Activated CD8-positive, alpha-beta memory T cell treated with anti-CD3 and anti-CD28 coated beads for 1 hour (primary cell): ENCODE measurements at regions not wholly inside any gene's neighbourhood (a gene's known extent, or its start where the extent isn't known, plus 50 kb on each side); places are given as distances from the start of the nearest gene placed in this dataset.
"Not testable (repeated sequence)": the region's sequence is repeated elsewhere in the genome, so short reads cannot be mapped to it uniquely, and the experiment has no call there.

Experiments used
- DNase-seq, 2 donors: peaks; one replicate each; pipeline ENCODE4 v3.0.0-alpha.2; 2020; ENCODE audit warnings: low read depth in 1 of 2; ENCODE audit errors: extremely low read depth in 1 of 2

DNA sequence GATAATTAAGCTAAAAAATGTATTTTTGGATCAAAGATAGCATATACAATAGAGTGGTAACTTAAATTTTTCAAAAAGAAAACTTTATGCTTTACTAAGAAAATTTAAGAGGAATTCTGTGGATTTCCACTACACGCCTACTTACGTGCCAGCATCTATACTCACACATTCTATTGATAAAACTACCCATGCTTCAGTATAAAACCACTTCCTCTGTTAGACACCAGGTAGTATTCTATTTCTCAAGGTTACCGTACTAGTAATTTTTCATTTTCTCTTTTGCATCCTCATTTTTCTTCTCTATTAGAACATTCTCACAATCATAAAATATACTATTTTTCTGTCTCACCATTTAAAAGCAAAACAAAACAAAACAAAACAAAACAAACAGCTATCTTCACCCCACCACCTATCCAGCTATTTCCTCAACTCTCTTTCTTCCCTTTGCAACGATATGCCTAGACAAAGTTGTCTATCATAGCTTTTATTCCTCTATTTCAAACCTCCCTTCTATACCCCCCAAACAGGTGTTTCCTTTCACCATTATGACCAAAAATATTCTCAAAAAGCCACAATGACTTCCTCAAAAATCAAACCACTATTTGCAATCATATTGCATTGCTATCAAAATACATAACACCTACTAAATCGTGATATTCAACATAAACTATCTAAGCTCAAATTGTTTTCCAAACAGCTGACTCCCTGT, 1652.0 kb downstream of the MRPL39 start:
- DNase-seq = no peak

GRCh38 chr21:23952269-23952668, 1655.0 kb downstream of the MRPL39 start:
- no peak for DNase-seq

DNA sequence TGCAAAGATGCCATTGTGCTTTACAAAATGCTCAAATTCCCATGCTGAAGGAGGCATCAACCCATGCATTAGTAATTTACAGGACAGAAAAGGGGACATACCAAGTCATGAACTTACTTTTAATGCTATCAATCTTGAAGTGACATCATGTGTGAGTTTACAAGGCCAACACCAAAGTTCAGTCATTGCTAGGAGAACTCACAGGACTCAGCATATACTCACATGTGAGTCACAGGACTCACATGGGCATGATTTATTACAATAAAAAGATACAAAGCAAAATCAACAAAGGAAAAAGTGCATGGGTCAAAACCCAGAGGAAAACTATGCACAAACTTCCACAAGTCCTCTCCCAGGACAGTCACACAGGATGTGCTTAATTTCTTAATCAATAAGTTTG, 1656.0 kb downstream of the MRPL39 start:
- DNase-seq = no peak

DNA sequence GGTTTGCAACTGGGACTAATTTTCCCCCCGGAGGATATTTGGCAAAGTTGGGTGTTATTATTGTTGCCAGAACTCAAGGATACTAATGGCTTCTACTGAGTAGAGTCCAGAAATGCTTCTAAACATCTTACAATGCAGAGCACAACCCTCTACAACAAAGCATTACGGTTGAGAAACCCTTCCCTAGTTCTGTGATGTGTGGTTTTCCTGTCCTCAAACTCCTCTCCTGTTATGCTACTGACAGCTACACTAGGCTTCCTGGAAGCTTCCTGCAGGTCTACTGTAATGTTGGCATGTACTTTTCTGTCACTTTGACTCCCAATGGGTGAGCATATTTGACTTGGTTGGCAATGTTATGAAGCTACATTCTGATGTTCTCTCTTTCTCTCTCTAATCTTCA, 1656.9 kb downstream of the MRPL39 start:
- DNase-seq = no peak

DNA sequence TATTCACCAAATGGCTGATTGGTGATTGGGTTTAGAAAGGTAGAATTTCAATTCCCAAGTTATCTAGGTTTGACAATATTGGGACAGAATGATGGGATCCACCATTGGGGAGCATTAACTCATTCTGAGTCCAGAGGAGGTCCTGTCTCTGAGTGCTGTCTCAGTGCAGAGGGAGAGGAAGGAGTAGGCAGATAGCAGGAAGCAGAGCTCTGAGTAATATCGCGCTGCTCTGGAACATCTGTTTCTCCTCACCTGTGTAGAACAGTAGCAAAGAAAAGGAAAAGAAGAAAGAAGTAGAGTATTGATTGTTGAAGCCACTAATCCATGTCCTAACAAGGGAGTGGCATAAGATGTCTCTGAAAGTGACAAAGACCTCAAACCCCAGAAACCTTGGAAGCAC, 1657.8 kb downstream of the MRPL39 start:
- DNase-seq = no peak

DNA sequence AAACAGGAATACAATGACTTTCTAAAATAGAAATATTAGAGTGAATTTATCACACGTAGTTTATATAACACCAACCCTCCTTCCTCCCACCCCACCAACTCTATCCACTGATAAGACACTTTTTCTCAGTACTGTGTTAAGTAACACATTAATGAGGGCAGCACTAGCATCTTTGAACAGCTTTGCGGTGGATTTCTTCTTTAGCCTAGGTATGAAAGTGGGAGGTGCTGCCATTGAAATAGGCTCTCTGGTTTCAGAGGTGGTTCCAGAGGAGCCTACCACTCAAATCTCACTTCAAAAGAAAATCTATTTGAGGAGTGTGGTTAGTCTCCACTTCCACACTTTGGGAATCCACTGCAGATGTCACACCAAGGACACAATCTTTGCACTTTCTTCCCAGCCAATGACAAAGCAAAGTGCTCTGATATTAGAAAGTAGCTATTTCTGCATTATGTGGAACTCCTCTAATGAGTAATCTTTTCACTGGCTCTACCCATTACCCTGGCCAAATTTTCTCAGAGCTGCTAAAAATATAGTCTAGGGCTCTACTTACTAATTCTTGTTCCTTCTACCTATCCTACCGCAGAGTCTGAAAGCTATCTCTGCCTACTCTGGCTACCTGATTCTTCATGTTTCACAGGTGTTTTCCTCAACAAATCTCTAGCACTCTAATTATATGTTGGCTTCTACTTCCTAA, 1667.8 kb downstream of the MRPL39 start:
- DNase-seq = no peak

GRCh38 chr21:23936991-23937390, 1670.3 kb downstream of the MRPL39 start:
- DNase-seq = no peak

- DNase-seq = no peak
Measured at GRCh38 chr21:23936224-23936623, 1671.1 kb downstream of the MRPL39 start.

DNA sequence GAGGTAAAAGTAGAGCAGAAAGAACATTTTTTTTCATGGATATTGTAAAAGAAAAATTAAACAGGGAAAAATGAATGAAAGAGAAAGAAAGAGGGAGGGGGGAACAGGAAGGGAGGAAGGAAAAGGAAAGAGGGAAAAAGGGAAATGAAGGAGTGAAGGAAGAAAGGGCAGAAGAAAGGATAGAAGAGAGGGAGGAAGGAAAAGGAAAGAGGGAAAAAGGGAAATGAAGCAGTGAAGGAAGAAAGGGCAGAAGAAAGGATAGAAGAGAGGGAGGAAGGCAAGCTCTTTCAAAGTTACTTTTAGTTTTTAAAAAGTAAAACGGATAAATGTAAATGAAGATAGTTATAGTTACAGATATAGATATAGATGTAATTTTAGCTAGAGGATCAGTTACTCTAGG, 1676.7 kb downstream of the MRPL39 start:
- DNase-seq = no peak

DNA sequence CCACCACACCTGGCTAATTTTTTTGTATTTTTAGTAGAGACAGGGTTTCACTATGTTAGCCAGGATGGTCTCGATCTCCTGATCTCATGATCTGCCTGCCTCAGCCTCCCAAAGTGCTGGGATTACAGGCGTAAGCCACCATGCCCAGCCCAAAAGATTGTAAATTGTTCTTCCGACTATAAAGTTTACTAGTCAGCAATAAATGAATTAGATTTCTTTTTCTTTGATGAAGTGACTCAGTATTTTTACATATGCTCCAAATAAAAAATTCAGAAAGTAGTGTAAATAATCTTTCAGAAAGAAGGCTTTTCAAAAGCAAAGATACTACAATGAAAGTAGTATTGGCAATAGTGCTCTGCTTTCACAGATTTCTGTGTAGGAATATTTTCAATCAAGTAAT, 1680.9 kb downstream of the MRPL39 start:
- not testable (repeated sequence) for DNase-seq

DNA sequence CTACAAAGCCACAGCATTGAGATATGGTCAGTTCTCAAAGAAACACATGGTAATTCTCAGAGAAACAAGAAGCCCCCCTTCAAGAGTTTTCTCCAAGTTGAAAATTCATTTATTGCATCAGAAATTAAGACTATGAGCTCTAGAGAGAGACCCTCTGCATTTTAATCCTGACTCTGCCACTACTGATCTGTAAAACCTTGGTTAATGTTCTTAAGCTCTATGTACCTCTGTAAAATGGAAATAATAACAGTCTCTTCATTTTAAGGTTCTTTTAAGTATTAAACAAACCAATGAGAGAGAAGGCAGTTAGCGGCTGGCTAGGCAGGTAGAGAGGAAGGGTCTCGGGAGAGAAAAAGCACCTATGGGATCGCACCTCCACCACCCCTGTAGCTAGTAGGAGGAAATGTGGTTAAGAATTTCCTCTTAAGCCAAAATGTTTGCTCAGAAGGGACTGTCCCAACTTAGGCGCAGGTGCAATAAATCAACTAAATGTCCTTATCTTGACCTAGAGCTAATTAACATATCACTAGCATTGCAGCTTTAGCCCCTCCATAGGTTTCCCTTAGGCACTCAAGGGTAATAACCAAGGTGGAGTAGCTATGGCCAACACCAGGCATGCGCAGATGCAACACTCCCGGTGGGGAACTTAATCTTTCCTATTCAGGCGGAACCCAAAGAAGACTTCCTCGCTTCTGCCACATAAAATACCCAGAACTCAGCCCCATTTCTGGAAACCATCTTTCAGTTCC, 1685.4 kb downstream of the MRPL39 start:
- no peak for DNase-seq

GRCh38 chr21:23900727-23901126, 1706.6 kb downstream of the MRPL39 start:
- no peak for DNase-seq

DNA sequence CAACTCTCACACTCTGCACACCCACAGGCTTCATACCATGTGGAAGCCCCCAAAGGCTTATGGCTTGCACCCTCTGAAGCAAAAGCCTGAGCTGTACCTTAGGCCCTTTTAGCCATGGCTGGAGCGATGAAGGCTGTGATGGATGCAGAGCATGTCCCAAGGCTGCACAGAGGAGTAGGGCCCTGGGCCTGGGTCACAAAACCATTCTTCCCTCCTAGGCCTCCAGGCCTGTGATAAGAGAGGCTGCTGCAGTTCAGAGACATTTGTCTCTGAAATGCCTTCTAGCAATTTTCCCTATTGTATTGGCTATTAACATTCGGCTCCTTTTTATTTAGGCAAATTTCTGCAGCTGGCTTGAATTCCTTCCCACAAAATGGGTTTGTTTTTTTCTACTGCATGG, 1707.7 kb downstream of the MRPL39 start:
- DNase-seq = no peak

DNA sequence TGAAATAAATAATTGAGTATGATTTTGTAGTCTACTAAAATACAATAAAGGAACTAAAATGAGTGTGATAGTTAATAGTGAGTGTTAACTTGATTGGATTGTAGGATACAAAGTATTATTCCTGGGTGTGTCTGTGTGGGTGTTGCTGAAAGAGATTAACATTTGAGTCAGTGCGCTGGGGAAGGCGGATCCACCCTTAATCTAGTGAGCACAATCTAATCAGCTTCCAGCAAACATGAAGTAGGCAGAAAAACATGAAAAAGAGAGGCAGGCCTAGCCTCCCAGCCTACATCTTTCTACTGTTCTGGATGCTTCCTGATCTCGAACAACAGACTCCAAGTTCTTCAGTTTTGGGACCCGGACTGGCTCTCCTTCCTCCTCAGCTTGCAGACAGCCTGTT, 1716.6 kb downstream of the MRPL39 start:
- DNase-seq = no peak

DNA sequence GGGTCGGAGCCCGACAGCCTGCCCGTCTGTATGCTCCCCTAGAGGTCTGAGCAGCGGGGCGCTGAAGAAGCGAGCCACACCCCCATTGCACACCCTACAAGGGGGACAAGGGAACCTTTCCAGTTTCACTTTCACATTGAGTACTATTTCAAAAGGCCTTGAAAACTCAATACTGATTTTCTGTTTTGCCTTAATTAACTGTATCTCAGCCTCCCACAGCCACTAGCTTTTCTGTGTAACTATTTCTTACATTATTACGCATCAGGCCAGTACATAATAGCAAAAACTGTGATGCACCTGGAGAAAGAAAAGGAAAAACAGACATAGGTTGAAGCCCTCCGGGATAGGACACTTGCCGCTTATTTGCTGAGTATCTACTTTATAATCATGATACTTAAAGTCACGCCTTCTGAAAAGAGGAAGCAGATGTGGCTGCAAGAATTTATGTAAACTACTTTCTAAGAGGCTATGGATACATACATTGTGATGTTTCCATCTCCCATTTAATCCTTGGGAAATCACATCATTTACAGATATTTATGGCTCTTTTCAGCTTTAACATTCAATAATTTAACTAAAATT, 1719.5 kb downstream of the MRPL39 start:
- DNase-seq = peak in 1 of 2 donors; percentile 2

GRCh38 chr21:23886828-23887724, 1720.2 kb downstream of the MRPL39 start:
- no peak for DNase-seq

GRCh38 chr21:23881783-23882182, 1725.5 kb downstream of the MRPL39 start:
- no peak for DNase-seq

DNA sequence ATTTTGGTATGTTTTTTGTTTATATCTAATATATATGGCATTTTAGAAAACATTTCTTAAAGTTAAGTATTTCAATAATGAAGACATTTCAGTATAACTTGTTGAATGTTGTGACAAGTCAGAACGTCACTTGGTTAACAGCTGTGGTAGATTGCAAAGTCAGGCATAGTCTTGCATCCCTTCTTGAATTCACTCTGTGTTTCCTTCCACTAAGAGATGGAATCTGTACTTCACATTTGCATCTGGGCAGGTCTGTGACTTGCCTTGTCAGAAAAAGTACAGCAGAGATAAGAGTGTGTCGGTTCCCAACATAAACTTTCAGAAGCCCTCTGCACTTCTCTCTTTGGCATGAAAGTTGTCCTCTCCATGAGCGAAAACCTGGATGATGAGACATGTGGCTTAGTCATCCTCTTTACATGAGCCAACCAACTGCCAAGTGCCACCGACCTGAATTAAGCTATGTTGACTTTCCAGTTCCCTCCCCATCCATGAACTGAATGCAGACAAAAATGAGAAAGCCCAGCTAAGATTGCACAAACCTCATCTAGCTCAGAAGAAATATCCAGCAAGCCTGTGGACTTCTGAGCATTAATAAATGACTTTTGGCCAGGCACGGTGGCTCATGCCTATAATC, 1730.2 kb downstream of the MRPL39 start:
- no peak for DNase-seq

DNA sequence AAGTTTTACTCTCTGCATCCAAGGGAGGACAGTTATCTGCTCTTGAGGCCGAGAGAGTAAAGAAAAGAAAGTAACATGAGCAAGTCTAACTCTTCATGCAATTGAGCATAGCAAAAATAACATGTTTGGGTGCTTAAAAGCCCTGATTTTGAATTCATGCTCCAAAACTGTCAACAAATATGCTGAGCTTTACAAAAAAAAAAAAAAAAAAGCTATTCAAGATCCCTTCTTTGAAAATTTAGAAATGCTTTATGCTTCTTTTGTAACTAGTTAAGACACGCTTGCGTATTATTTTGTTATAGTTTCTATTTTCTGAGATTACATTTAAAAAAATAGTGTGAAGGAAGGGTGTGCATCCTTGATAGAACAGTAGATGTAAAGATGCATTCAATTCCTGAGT, 1733.0 kb downstream of the MRPL39 start:
- no peak for DNase-seq

GRCh38 chr21:23861911-23862504, 1745.3 kb downstream of the MRPL39 start:
- no peak for DNase-seq
